RWPE2 (cell line): ENCODE measurements at regions not wholly inside any gene's neighbourhood (a gene's known extent, or its start where the extent isn't known, plus 50 kb on each side); places are given as distances from the start of the nearest gene placed in this dataset.

ENCODE experiments used
- ATAC-seq: fragments of 200-7000 bp; cut with Tn5 transposase; 3 replicates; pipeline ENCODE4 v1.9.1; 2021; ENCODE audit warnings: low read depth
- DNase-seq: peaks from one replicate; pipeline ENCODE4 v3.0.0-alpha.2; 2020; ENCODE audit warnings: low spot score
- H3K27ac ChIP-seq: fragments of 450-650 bp; 2 replicates; pipeline ENCODE4 v1.5.1; 2017; ENCODE audit warnings: mild to moderate bottlenecking; ENCODE audit not compliant: poor library complexity, severe bottlenecking
- H3K27me3 ChIP-seq: fragments of 250-450 bp; sonication (Bioruptor Pico); 2 replicates; pipeline ENCODE4 v1.5.1; 2021; ENCODE audit warnings: mild to moderate bottlenecking, moderate library complexity; ENCODE audit not compliant: insufficient read depth, poor library complexity, severe bottlenecking
- H3K36me3 ChIP-seq: fragments of 250-450 bp; sonication (Bioruptor Pico); 2 replicates; pipeline ENCODE4 v1.5.1; 2020; ENCODE audit warnings: low read depth, mild to moderate bottlenecking, moderate library complexity
- H3K4me1 ChIP-seq: fragments of 250-450 bp; sonication (Bioruptor Pico); 2 replicates; pipeline ENCODE4 v1.5.1; 2021; ENCODE audit warnings: mild to moderate bottlenecking, moderate library complexity; ENCODE audit not compliant: insufficient read depth, poor library complexity, severe bottlenecking
- H3K4me3 ChIP-seq: fragments of 250-450 bp; sonication (Bioruptor Pico); 2 replicates; pipeline ENCODE4 v1.5.1; 2021; ENCODE audit warnings: mild to moderate bottlenecking, moderate library complexity; ENCODE audit not compliant: severe bottlenecking
- H3K9me3 ChIP-seq: fragments of 250-450 bp; sonication (Bioruptor Pico); 2 replicates; pipeline ENCODE4 v1.5.1; 2021; ENCODE audit warnings: mild to moderate bottlenecking, moderate library complexity; ENCODE audit not compliant: severe bottlenecking
- TF ChIP-seq, protein P1 (sequence below): fragments of 450-650 bp; IDR thresholded peaks from one replicate; pipeline ENCODE4 v1.5.1; 2017; ENCODE audit warnings: mild to moderate bottlenecking, moderate library complexity; ENCODE audit not compliant: poor library complexity, severe bottlenecking

- Histone ChIP-seq H3K4me3 (no peak overlapping the region), H3K4me1 (no peaks in the 10 kb centered on the region), H3K27ac (no peak overlapping the region), H3K36me3 (no peaks in the 10 kb centered on the region), H3K27me3 (peaks cover 2% of the 10 kb centered on the region), H3K9me3 (no peaks in the 10 kb centered on the region)
- ATAC-seq (no peak), DNase-seq (no peak)
- TF ChIP-seq, protein P1, sequence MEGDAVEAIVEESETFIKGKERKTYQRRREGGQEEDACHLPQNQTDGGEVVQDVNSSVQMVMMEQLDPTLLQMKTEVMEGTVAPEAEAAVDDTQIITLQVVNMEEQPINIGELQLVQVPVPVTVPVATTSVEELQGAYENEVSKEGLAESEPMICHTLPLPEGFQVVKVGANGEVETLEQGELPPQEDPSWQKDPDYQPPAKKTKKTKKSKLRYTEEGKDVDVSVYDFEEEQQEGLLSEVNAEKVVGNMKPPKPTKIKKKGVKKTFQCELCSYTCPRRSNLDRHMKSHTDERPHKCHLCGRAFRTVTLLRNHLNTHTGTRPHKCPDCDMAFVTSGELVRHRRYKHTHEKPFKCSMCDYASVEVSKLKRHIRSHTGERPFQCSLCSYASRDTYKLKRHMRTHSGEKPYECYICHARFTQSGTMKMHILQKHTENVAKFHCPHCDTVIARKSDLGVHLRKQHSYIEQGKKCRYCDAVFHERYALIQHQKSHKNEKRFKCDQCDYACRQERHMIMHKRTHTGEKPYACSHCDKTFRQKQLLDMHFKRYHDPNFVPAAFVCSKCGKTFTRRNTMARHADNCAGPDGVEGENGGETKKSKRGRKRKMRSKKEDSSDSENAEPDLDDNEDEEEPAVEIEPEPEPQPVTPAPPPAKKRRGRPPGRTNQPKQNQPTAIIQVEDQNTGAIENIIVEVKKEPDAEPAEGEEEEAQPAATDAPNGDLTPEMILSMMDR = no peak
These were observed 74.8 kb upstream of the DEPDC1 start for GRCh38 chr1:68571454-68572235.

GRCh38 chr1:68585351-68585750, 88.5 kb upstream of the DEPDC1 start:
- ATAC-seq (no peak), DNase-seq (no peak)
- no peaks in the 10 kb centered on the region for H3K9me3 ChIP-seq
- TF ChIP-seq, protein P1 = no peak
- H3K27me3 ChIP-seq = no peaks in the 10 kb centered on the region
- no peak overlapping the region for H3K4me3 ChIP-seq
- H3K27ac ChIP-seq = no peak overlapping the region
- no peaks in the 10 kb centered on the region for H3K36me3 ChIP-seq
- no peaks in the 10 kb centered on the region for H3K4me1 ChIP-seq

DNA sequence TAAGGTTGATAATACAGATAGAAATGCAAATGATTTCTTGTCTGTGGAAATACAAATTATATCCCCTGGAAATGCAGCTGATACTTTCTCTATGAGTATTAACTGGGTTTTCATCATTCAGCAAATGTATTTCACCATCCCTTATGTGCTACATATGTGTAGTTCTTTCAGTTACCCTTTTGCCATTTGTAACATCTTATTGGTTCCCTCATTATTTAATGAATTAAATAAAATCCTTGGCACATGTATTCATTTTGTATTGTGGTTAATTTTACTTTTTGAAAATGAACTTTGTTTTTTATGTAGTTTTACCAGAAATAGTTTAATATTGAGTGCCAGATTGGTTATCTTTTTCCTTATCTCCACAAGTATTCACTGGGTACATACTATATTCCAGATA, 89.9 kb upstream of the DEPDC1 start:
- TF ChIP-seq, protein P1 = no peak
- no peak for ATAC-seq
- Histone ChIP-seq H3K36me3 (no peaks in the 10 kb centered on the region), H3K4me1 (no peaks in the 10 kb centered on the region), H3K27me3 (no peaks in the 10 kb centered on the region), H3K27ac (no peak overlapping the region), H3K9me3 (no peaks in the 10 kb centered on the region), H3K4me3 (no peak overlapping the region)
- no peak for DNase-seq

DNA sequence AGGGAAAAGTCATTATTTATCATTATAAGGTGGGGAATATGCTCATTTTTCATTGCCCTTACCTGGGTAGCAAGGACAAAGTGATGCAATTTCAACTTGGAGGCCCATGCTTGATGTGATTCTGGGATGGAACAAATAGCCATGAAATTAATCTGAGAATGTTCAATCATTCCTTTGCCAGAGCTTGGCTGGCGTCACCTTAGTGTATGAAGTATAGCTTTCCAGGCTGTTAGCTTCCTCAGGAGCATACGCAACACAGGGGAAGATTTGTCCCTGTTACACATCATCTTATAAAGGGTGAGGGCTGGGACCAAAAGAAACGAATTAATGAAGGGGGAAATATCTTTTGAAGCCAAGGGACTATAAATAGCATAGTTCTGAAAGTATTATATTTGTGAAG, 91.4 kb upstream of the DEPDC1 start:
- Histone ChIP-seq H3K27me3 (no peaks in the 10 kb centered on the region), H3K27ac (no peak overlapping the region), H3K4me3 (no peak overlapping the region), H3K4me1 (no peaks in the 10 kb centered on the region), H3K9me3 (no peaks in the 10 kb centered on the region), H3K36me3 (no peaks in the 10 kb centered on the region)
- DNase-seq (no peak), ATAC-seq (no peak)
- TF ChIP-seq, protein P1 = no peak

DNA sequence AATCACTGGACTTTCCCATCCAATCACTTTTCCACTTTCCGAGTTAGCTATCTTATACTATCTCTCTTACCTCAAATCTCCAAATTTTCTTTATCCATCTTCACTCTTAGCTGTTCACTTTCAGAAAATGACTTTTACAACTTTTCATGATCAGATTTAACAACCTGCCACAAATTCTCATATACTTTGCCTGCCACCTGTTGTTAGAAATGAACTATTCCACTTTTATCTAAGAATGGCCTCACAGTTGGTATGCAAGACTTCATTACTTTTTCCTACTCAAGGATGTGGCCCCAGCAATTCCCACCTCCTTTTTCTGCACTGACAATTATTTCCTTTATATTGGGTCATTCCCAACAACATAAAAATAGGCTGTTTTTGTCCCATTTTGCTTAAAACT, 93.6 kb upstream of the DEPDC1 start:
- Histone ChIP-seq H3K36me3 (no peaks in the 10 kb centered on the region), H3K4me1 (no peaks in the 10 kb centered on the region), H3K4me3 (no peak overlapping the region), H3K27me3 (peaks cover 4% of the 10 kb centered on the region), H3K9me3 (no peaks in the 10 kb centered on the region), H3K27ac (no peak overlapping the region)
- ATAC-seq = no peak
- no peak for DNase-seq
- TF ChIP-seq, protein P1 = peak; percentile 20
